Mesenchymal stem cell (in vitro differentiated cells and primary cell): ENCODE measurements at regions not wholly inside any gene's neighbourhood (a gene's known extent, or its start where the extent isn't known, plus 50 kb on each side); places are given as distances from the start of the nearest gene placed in this dataset.

ENCODE experiments used
- DNase-seq: peaks from one replicate; pipeline ENCODE4 v3.0.0-alpha.2; 2013
- H2AFZ ChIP-seq: one replicate; pipeline ENCODE4 v1.6.1; 2013; ENCODE audit warnings: low read depth, mild to moderate bottlenecking, control low read depth, inconsistent platforms, low read length, moderate library complexity
- H2AK5ac ChIP-seq: 2 replicates; pipeline ENCODE4 v1.6.1; 2013; ENCODE audit warnings: low read length, moderate library complexity, mild to moderate bottlenecking, inconsistent platforms; ENCODE audit not compliant: severe bottlenecking
- H2BK120ac ChIP-seq: one replicate; pipeline ENCODE4 v1.6.1; 2013; ENCODE audit warnings: low read depth, mild to moderate bottlenecking, inconsistent platforms, low read length, moderate library complexity
- H2BK12ac ChIP-seq, 2 experiments: one replicate each; pipeline ENCODE4 v1.6.1; 2013; ENCODE audit warnings: inconsistent platforms in 2 of 2, low read length in 2 of 2, mild to moderate bottlenecking in 2 of 2, moderate library complexity in 2 of 2, control low read depth in 1 of 2
- H2BK15ac ChIP-seq: one replicate; pipeline ENCODE4 v1.6.1; 2013; ENCODE audit warnings: mild to moderate bottlenecking, low read depth, inconsistent platforms; ENCODE audit not compliant: poor library complexity, severe bottlenecking
- H2BK5ac ChIP-seq: 2 replicates; pipeline ENCODE4 v1.6.1; 2013; ENCODE audit warnings: low read depth, mild to moderate bottlenecking, low read length, control low read depth, inconsistent platforms; ENCODE audit not compliant: poor library complexity, severe bottlenecking
- H3K14ac ChIP-seq, 2 experiments: one replicate each; pipeline ENCODE4 v1.6.1; 2013; ENCODE audit warnings: inconsistent platforms in 2 of 2, low read length in 2 of 2, control low read depth in 1 of 2, mild to moderate bottlenecking in 1 of 2, moderate library complexity in 1 of 2
- H3K18ac ChIP-seq, 2 experiments: one replicate each; pipeline ENCODE4 v1.6.1; 2013; ENCODE audit warnings: inconsistent platforms in 2 of 2, low read length in 2 of 2, control low read depth in 1 of 2, low read depth in 1 of 2, mild to moderate bottlenecking in 1 of 2
- H3K23ac ChIP-seq, 2 experiments: one replicate each; pipeline ENCODE4 v1.6.1; 2013; ENCODE audit warnings: inconsistent platforms in 2 of 2, low read length in 2 of 2, mild to moderate bottlenecking in 2 of 2, moderate library complexity in 2 of 2, control low read depth in 1 of 2
- H3K27ac ChIP-seq: 2 replicates; pipeline ENCODE4 v1.5.1; 2013; ENCODE audit warnings: mild to moderate bottlenecking, moderate library complexity, low read length, control low read depth, inconsistent platforms; ENCODE audit not compliant: poor library complexity, severe bottlenecking
- H3K27me3 ChIP-seq, 2 experiments: 2 replicates each; pipeline versions ENCODE4 v1.6.1 to v1.7.0; 2013; ENCODE audit warnings: low read length in 2 of 2, mild to moderate bottlenecking in 2 of 2, moderate library complexity in 2 of 2, control low read depth in 1 of 2, inconsistent platforms in 1 of 2; ENCODE audit not compliant: control insufficient read depth in 1 of 2, insufficient read depth in 1 of 2
- H3K36me3 ChIP-seq, 2 experiments: 2 replicates each; pipeline versions ENCODE4 v1.6.1 to v1.7.0; 2013; ENCODE audit warnings: low read length in 2 of 2, control low read depth in 1 of 2, inconsistent platforms in 1 of 2, low read depth in 1 of 2, mild to moderate bottlenecking in 1 of 2; ENCODE audit not compliant: insufficient read depth in 2 of 2, control insufficient read depth in 1 of 2
- H3K4ac ChIP-seq, 2 experiments: one replicate each; pipeline ENCODE4 v1.6.1; 2013; ENCODE audit warnings: inconsistent platforms in 2 of 2, low read length in 2 of 2, mild to moderate bottlenecking in 2 of 2, moderate library complexity in 2 of 2, control low read depth in 1 of 2, low read depth in 1 of 2
- H3K4me1 ChIP-seq: 2 replicates; pipeline ENCODE4 v1.6.1; 2013; ENCODE audit warnings: low read depth, low read length, control low read depth; ENCODE audit not compliant: control insufficient read depth, insufficient read depth
- H3K4me2 ChIP-seq: 2 replicates; pipeline ENCODE4 v1.6.1; 2013; ENCODE audit warnings: low read length, mild to moderate bottlenecking, inconsistent platforms; ENCODE audit not compliant: poor library complexity, severe bottlenecking
- H3K4me3 ChIP-seq, 2 experiments: 2 replicates each; pipeline versions ENCODE4 v1.5.1 to v1.7.0; 2013; ENCODE audit warnings: low read length in 2 of 2, mild to moderate bottlenecking in 2 of 2, control low read depth in 1 of 2, low read depth in 1 of 2; ENCODE audit not compliant: insufficient read depth in 1 of 2
- H3K79me1 ChIP-seq: replicated peaks from 2 replicates; pipeline ENCODE4 v1.6.1; 2013; ENCODE audit warnings: mild to moderate bottlenecking, control low read depth, low read length, inconsistent platforms; ENCODE audit not compliant: poor library complexity, severe bottlenecking
- H3K9ac ChIP-seq: 2 replicates; pipeline ENCODE4 v1.7.0; 2013; ENCODE audit warnings: mild to moderate bottlenecking, low read length, moderate library complexity
- H3K9me3 ChIP-seq: 2 replicates; pipeline ENCODE4 v1.7.0; 2013; ENCODE audit warnings: mild to moderate bottlenecking, low read length; ENCODE audit not compliant: control insufficient read depth
- H4K8ac ChIP-seq: one replicate; pipeline ENCODE4 v1.6.1; 2013; ENCODE audit warnings: inconsistent platforms, mild to moderate bottlenecking, low read length, moderate library complexity
- H4K91ac ChIP-seq: one replicate; pipeline ENCODE4 v1.6.1; 2013; ENCODE audit warnings: mild to moderate bottlenecking, low read length, inconsistent platforms
- WGBS: methylation state at CpG from one replicate; pipeline ENCODE4 v1.1.7; 2013; ENCODE audit warnings: mixed read lengths; 5-methylcytosine and 5-hydroxymethylcytosine counted together

DNA sequence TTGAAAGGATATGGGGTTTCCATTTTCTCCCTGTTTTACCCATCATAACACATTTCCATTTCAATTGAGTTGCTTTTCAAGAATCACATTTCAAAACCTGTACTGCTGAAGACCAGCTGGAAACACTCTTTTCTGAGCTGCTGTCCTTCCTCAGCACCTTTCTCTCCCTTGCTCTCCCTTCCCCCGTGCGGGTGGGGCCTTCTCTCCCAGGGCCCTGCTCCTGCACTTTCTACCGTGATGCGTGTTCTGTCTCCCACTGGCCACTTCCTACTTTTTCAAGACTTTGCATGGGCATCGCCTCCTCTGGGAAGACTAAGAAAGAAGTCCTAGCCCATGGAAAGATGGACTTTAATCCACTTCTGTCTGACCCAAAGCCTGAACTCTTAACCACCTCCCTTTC lies 390.4 kb downstream of the PTPRU start:
- Histone ChIP-seq H3K4ac (no peak overlapping the region), H3K14ac (no peak overlapping the region), H2BK120ac (no peak overlapping the region), H2BK15ac (no peak overlapping the region), H3K9me3 (no peaks in the 10 kb centered on the region), H3K36me3 (no peaks in the 10 kb centered on the region), H3K4me2 (no peak overlapping the region), H3K27me3 (peaks cover 0 to 31% of the 10 kb centered on the region in 2 experiments), H2AK5ac (no peak overlapping the region), H2BK5ac (no peak overlapping the region), H3K4me3 (no peak overlapping the region), H3K23ac (no peak overlapping the region), H3K9ac (no peak overlapping the region), H2BK12ac (no peak overlapping the region), H3K27ac (no peak overlapping the region), H3K79me1 (no peaks in the 10 kb centered on the region), H3K4me1 (peaks cover 2% of the 10 kb centered on the region), H4K8ac (no peak overlapping the region), H4K91ac (no peak overlapping the region), H3K18ac (no peak overlapping the region), H2AFZ (no peak overlapping the region)
- DNase-seq, result no peak
- WGBS, result 79% methylated on average over 5 of the region's 5 CpGs

DNA sequence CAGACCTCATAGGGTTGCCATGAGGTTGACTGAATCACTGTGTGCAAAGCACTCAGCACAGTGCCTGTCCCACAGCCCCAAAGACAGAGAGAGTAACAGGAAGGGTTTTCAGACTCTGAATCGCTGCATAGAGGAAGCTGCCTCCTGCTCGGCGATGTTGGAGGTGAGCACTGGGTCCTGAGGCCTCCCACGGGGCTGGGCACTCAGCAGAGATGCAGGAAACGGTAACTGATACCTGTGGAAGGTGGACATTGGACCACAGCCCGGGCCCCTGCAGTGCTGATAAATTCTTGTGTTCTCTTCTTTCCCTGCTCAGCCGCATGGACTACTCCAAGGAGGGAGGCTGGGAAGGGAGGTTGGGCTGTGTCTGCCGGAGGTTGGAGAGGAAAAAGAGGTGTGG lies 389.7 kb downstream of the PTPRU start:
- 75% methylated on average over 8 of the region's 8 CpGs for WGBS
- no peak overlapping the region for H3K27ac ChIP-seq
- H2BK12ac ChIP-seq, result no peak overlapping the region
- no peak overlapping the region for H2AFZ ChIP-seq
- no peak overlapping the region for H3K4ac ChIP-seq
- no peak overlapping the region for H2AK5ac ChIP-seq
- H3K9me3 ChIP-seq, result no peaks in the 10 kb centered on the region
- H3K4me1 ChIP-seq, result peaks cover under 1% of the 10 kb centered on the region
- no peak overlapping the region for H2BK120ac ChIP-seq
- no peak overlapping the region for H2BK5ac ChIP-seq
- no peak overlapping the region for H2BK15ac ChIP-seq
- H4K91ac ChIP-seq, result no peak overlapping the region
- H3K36me3 ChIP-seq, result no peaks in the 10 kb centered on the region
- H4K8ac ChIP-seq, result no peak overlapping the region
- no peak overlapping the region for H3K4me2 ChIP-seq
- no peak overlapping the region for H3K14ac ChIP-seq
- no peak overlapping the region for H3K23ac ChIP-seq
- no peak for DNase-seq
- H3K4me3 ChIP-seq, result no peak overlapping the region
- no peak overlapping the region for H3K9ac ChIP-seq
- no peaks in the 10 kb centered on the region for H3K79me1 ChIP-seq
- no peak overlapping the region for H3K18ac ChIP-seq
- H3K27me3 ChIP-seq, result peaks cover 0 to 31% of the 10 kb centered on the region in 2 experiments

DNA sequence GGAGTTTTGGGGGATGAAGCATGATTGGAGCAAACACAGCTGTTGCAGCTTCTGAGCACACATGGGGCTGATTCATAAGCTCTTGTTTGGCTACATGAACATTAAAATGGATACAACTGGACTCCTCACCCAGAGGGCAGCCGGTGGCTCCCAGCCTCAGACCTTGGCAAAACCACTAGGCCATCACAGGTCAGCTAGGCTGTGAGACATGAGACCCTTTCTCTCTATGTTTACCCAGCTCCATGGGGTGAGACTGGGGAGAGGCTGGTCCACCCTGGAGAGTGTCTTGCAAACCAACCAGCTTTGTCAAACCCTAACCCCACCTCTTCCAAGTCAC lies 388.7 kb downstream of the PTPRU start:
- H3K9me3 ChIP-seq, result no peaks in the 10 kb centered on the region
- no peak overlapping the region for H3K27ac ChIP-seq
- no peaks in the 10 kb centered on the region for H3K36me3 ChIP-seq
- H3K18ac ChIP-seq, result no peak overlapping the region
- peaks cover 0 to 28% of the 10 kb centered on the region in 2 experiments for H3K27me3 ChIP-seq
- no peak overlapping the region for H2BK5ac ChIP-seq
- no peak overlapping the region for H2AK5ac ChIP-seq
- H3K4me1 ChIP-seq, result no peaks in the 10 kb centered on the region
- H4K91ac ChIP-seq, result no peak overlapping the region
- no peak overlapping the region for H3K4me3 ChIP-seq
- no peak overlapping the region for H2BK15ac ChIP-seq
- no peak overlapping the region for H2BK120ac ChIP-seq
- no peak overlapping the region for H2BK12ac ChIP-seq
- 89% methylated on average over 1 of the region's 1 CpG for WGBS
- no peak overlapping the region for H3K9ac ChIP-seq
- no peak overlapping the region for H3K4ac ChIP-seq
- no peak overlapping the region for H3K23ac ChIP-seq
- no peak for DNase-seq
- H3K79me1 ChIP-seq, result no peaks in the 10 kb centered on the region
- no peak overlapping the region for H2AFZ ChIP-seq
- H4K8ac ChIP-seq, result no peak overlapping the region
- no peak overlapping the region for H3K14ac ChIP-seq
- H3K4me2 ChIP-seq, result no peak overlapping the region

GRCh38 chr1:29624320-29625083 lies 388.2 kb downstream of the PTPRU start:
- no peak for DNase-seq
- Histone ChIP-seq H3K9me3 (no peaks in the 10 kb centered on the region), H2BK120ac (no peak overlapping the region), H2BK15ac (no peak overlapping the region), H4K8ac (no peak overlapping the region), H2AK5ac (no peak overlapping the region), H4K91ac (no peak overlapping the region), H3K27me3 (peaks cover 0 to 24% of the 10 kb centered on the region in 2 experiments), H2AFZ (no peak overlapping the region), H2BK12ac (no peak overlapping the region), H3K4me3 (no peak overlapping the region), H3K4ac (no peak overlapping the region), H3K9ac (no peak overlapping the region), H2BK5ac (no peak overlapping the region), H3K23ac (no peak overlapping the region), H3K14ac (no peak overlapping the region), H3K18ac (no peak overlapping the region), H3K36me3 (no peaks in the 10 kb centered on the region), H3K4me2 (no peak overlapping the region), H3K27ac (no peak overlapping the region), H3K4me1 (no peaks in the 10 kb centered on the region), H3K79me1 (no peaks in the 10 kb centered on the region)
- 74% methylated on average over 9 of the region's 9 CpGs for WGBS
